Right renal cortex interstitium (tissue), 3 donors: ENCODE measurements at regions not wholly inside any gene's neighbourhood (a gene's known extent, or its start where the extent isn't known, plus 50 kb on each side); places are given as distances from the start of the nearest gene placed in this dataset.
A peak's percentile ranks its signal among the peaks of the same experiment; 100 is the strongest.
"Not testable (repeated sequence)": the region's sequence is repeated elsewhere in the genome, so short reads cannot be mapped to it uniquely, and the experiment has no call there.

ENCODE experiments used
- DNase-seq, 3 donors: peaks; one replicate each; pipeline ENCODE4 v3.0.0-alpha.2; 2013; ENCODE audit warnings: low read depth in 3 of 3, low spot score in 2 of 3

DNA sequence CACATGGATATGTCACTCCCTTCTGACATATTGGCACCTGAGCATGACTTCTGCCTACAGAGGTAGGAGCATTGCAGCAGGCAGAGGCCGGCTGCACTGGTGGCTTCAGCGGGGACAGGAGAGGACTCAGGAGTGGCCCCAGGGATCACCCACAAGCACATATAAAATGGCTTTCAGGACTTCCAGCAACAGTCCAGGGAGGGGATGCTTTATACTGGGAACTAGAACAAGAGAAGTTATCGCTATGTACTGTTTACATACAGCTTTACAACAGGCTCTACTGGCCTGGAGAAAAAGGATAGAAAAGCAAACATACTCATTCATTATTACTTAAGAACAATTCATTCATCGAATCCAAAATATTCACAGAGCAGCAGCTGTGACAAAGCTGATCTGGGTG is 337.8 kb downstream of the THBS2 start:
- DNase-seq: no peak

GRCh38 chr6:168915242-168915641 is 338.4 kb downstream of the THBS2 start:
- DNase-seq: no peak

GRCh38 chr6:168913866-168914469 is 339.7 kb downstream of the THBS2 start:
- DNase-seq: no peak

GRCh38 chr6:168913231-168913865 is 340.3 kb downstream of the THBS2 start:
- DNase-seq: not testable (repeated sequence)

GRCh38 chr6:168909288-168909687 is 344.4 kb downstream of the THBS2 start:
- no peak for DNase-seq

- DNase-seq: no peak
These were observed 344.8 kb downstream of the THBS2 start for GRCh38 chr6:168908887-168909286.

DNA sequence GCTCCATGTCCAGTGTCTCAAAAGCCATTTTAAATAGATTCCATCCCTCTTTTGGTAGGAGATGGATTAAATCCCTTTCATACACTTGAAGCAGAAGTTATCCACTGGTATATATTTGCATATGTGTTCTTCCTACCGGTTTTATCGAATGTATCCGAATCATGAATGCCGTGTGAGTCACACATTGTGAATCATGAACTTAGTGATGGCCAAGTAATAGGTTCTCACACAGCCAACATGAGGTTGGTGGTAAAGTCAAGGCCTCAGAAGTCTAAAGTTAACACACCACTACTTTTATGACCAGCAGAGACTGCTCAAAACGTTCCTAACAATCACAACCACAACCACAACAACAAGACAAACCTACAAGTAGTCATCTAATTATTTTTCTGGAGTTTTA is 345.5 kb downstream of the THBS2 start:
- DNase-seq: no peak

DNA sequence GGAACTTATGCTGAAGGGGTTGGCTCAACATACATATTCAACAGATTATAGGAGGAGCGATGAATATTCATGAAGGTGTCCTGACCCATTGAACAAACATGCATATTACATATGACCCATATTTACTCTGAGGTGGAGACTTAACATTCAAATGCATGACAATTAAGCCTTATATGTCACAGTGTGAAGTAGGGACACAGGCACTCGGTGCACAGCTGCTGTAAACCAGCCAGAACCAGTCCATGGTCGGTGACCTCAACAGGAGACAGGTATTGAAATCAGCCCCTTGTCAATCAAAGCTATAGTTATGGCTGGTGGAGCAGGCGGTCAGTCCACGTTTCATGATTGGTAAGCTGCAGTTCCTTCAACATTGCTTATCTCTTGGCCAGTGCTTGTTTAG is 347.3 kb downstream of the THBS2 start:
- no peak for DNase-seq

- DNase-seq: no peak
These were observed 348.1 kb downstream of the THBS2 start for GRCh38 chr6:168905451-168906090.

- no peak for DNase-seq
These were observed 349.9 kb downstream of the THBS2 start for GRCh38 chr6:168903613-168904345.

DNA sequence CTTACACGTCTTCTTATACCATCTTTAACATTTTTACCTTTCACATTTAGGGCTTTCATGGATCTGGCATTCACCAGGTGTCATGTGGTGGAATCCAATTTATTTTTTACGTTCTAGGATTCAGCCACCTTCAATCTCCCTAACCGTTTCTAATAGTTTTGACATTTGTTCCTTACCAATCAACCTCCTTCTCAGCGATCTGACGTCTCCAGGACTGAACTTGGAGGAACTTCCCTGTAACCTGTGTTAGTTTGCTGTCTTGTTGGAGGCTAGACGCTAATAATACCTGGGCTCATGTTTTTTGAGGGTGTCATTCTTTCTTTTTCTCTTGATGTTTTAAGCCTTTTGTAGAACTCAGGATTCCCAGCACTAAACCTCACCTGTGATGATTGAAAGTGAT is 351.6 kb downstream of the THBS2 start:
- no peak for DNase-seq

GRCh38 chr6:168901076-168901475 is 352.6 kb downstream of the THBS2 start:
- no peak for DNase-seq

DNA sequence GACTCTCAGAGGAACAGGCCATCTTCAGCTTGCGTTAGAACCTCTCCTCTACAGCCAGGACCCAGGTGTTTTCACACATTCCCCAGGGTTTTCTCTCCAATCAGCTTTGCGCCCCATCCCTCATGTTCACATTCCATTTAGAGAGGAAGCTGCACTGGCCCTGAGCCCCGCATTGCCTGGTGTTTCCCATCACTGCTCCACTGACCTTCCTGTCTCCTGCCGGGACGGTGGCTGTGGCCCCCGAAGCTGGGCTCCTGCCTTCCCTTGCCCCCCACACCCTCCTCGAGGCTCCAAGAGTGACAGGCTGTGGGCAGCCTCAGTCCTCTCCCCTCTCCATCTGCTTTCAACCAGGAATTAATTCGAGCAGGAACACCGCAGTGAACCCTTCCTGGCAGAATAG is 357.3 kb downstream of the THBS2 start:
- DNase-seq: no peak

GRCh38 chr6:168895102-168895812 is 358.4 kb downstream of the THBS2 start:
- DNase-seq: peak; percentile 64 to 70 (median 67)

GRCh38 chr6:168892031-168892430 is 361.6 kb downstream of the THBS2 start:
- DNase-seq: no peak

DNA sequence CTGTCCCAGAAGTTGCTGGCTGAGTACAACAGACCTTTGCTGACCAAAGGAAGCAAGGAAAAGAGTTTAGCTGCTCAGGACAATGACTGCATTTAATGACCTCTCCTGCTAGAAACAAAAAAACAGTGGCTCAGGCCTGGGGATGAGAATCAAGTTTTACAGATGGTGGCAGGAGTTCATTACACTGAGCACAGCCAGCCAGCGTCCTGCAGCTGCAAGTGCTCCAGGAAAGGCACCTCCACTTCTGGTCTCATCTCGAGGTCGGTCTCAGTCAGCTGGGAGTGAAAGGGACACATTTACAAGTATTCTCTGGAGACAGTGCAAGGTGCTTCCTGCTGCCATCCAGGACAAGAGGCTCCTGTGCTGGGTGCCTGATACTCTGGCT is 362.7 kb downstream of the THBS2 start:
- DNase-seq: no peak

DNA sequence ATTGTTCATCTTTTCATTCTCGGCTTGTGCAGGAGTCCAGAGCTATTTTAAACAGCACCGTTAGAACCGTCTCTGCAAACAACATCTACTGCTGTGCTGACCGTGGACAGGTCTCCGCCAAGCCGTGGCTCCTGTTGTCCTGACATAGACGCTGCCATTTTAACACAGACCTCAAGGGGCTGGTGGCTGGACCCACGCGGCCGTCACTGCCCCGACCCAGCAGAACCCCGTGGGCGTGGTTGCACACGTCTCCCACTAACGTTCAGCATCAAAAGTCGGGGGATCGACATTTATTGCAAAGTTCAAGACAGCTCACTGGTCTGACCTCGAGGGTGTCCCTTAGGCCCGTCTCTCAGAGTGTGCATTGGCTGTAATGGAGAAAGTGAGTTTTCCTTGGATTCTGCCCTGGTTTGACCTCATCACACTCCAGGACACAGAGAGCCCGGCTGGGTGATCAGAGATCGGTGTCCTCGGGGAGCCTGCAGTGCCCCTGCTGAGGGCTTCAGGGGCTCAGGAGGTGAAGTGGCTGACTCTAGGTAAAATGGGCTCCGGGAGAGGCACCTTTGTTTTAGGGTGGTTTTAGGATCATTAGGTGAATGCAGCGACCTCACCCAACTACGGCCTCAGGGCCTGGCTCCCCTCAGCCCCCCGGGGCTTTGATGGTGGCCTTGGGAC is 363.2 kb downstream of the THBS2 start:
- DNase-seq: no peak

DNA sequence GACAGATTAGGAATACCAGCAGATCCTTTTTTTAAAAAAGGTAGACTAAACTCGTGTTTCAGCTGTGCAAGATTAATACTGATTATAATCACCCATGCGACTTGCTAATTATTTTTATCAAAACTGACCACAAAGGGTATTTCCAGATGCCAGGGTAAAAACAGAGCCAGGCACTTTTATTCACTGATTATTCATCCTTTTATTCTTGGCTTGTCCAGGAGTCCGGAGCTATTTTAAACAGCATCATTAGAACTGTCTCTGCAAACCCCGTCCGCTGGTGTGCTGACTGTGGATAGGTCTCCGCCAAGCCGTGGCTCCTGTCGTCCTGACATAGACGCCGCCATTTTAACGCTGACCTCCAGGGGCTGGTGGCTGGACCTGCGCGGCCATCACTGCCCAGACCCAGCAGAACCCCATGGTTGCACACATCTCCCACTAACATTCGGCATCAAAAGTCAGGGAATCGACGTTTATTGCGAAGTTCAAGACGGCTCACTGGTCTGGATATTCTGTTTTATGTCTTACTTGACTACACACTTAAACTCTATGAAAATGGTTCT is 364.8 kb downstream of the THBS2 start:
- no peak for DNase-seq

DNA sequence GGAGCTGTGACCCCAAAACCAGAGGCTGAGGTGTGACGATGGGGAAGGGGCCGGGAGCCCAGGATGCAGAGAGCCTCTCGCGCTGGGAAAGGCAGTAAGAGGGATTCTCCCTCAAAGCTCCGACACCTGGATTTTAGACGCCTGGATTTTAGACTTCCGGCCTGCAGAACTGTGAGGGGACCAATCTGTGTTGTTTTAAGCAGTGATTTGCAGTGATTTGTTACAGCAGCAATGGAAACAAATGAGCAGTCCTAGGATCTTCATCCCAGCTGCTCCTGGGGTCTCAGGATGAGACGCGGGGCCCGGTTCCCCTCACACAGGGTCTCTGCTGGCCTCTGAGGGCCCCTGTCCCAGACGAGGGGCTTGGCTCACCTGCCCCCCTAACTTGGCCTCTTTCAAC is 365.5 kb downstream of the THBS2 start:
- DNase-seq: no peak

- DNase-seq: no peak
These were observed 366.0 kb downstream of the THBS2 start for GRCh38 chr6:168887621-168888020.
